ENCODE measurements at regions not wholly inside any gene's neighbourhood (a gene's known extent, or its start where the extent isn't known, plus 50 kb on each side); places are given as distances from the start of the nearest gene placed in this dataset.

DNA sequence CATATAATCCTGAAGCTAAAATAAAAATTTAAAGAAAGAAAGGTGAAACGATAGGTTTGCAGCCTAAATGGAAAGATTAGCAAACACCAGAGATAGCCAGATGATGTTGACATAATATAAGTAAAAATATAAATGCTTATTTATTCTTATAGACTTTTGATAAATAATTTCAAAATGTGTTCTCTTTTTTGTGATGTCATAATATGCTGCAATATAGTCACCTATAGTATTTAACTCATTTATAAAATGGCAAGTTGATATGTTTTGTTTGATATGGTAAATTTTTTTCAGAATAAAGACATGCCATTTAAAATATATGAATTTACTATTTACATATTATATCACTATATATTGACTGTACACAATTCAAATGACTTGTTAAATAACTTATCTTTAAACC is 813.4 kb downstream of the LRFN5 start:
- TF ChIP-seq EP300 (IDR thresholded peaks at IDR 0.05): no peak
- no peak for TF ChIP-seq POLR2A (IDR thresholded peaks at IDR 0.05; ENCODE audit: low read length)
- no peak for TF ChIP-seq NFE2L2 (conservative IDR thresholded peaks at IDR 0.05; ENCODE audit: low read length)
- TF ChIP-seq, protein P1, sequence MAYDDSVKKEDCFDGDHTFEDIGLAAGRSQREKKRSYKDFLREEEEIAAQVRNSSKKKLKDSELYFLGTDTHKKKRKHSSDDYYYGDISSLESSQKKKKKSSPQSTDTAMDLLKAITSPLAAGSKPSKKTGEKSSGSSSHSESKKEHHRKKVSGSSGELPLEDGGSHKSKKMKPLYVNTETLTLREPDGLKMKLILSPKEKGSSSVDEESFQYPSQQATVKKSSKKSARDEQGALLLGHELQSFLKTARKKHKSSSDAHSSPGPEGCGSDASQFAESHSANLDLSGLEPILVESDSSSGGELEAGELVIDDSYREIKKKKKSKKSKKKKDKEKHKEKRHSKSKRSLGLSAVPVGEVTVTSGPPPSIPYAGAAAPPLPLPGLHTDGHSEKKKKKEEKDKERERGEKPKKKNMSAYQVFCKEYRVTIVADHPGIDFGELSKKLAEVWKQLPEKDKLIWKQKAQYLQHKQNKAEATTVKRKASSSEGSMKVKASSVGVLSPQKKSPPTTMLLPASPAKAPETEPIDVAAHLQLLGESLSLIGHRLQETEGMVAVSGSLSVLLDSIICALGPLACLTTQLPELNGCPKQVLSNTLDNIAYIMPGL (CRISPR knock-in tag; IDR thresholded peaks at IDR 0.05; ENCODE audit: borderline replicate concordance): no peak
- no peak for TF ChIP-seq KDM1A (IDR thresholded peaks at IDR 0.05; ENCODE audit: low read depth)
- TF ChIP-seq RAD21 (conservative IDR thresholded peaks at IDR 0.05 in 1 of 2, IDR thresholded peaks at IDR 0.05 in 1 of 2): no peak
- TF ChIP-seq, protein P2, sequence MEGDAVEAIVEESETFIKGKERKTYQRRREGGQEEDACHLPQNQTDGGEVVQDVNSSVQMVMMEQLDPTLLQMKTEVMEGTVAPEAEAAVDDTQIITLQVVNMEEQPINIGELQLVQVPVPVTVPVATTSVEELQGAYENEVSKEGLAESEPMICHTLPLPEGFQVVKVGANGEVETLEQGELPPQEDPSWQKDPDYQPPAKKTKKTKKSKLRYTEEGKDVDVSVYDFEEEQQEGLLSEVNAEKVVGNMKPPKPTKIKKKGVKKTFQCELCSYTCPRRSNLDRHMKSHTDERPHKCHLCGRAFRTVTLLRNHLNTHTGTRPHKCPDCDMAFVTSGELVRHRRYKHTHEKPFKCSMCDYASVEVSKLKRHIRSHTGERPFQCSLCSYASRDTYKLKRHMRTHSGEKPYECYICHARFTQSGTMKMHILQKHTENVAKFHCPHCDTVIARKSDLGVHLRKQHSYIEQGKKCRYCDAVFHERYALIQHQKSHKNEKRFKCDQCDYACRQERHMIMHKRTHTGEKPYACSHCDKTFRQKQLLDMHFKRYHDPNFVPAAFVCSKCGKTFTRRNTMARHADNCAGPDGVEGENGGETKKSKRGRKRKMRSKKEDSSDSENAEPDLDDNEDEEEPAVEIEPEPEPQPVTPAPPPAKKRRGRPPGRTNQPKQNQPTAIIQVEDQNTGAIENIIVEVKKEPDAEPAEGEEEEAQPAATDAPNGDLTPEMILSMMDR (IDR thresholded peaks at IDR 0.05): no peak
- TF ChIP-seq HOXA7 (CRISPR knock-in tag; IDR thresholded peaks at IDR 0.05): no peak
- no peak for TF ChIP-seq ESRRA (IDR thresholded peaks at IDR 0.05; ENCODE audit: borderline replicate concordance, low read length)
- TF ChIP-seq SREBF2 (IDR thresholded peaks at IDR 0.05): no peak
- no peak for TF ChIP-seq BHLHE40 (IDR thresholded peaks at IDR 0.05; ENCODE audit: low read depth, low read length)
- TF ChIP-seq, protein P3, sequence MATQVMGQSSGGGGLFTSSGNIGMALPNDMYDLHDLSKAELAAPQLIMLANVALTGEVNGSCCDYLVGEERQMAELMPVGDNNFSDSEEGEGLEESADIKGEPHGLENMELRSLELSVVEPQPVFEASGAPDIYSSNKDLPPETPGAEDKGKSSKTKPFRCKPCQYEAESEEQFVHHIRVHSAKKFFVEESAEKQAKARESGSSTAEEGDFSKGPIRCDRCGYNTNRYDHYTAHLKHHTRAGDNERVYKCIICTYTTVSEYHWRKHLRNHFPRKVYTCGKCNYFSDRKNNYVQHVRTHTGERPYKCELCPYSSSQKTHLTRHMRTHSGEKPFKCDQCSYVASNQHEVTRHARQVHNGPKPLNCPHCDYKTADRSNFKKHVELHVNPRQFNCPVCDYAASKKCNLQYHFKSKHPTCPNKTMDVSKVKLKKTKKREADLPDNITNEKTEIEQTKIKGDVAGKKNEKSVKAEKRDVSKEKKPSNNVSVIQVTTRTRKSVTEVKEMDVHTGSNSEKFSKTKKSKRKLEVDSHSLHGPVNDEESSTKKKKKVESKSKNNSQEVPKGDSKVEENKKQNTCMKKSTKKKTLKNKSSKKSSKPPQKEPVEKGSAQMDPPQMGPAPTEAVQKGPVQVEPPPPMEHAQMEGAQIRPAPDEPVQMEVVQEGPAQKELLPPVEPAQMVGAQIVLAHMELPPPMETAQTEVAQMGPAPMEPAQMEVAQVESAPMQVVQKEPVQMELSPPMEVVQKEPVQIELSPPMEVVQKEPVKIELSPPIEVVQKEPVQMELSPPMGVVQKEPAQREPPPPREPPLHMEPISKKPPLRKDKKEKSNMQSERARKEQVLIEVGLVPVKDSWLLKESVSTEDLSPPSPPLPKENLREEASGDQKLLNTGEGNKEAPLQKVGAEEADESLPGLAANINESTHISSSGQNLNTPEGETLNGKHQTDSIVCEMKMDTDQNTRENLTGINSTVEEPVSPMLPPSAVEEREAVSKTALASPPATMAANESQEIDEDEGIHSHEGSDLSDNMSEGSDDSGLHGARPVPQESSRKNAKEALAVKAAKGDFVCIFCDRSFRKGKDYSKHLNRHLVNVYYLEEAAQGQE (IDR thresholded peaks at IDR 0.05): no peak
- no peak for TF ChIP-seq USF2 (IDR thresholded peaks at IDR 0.05)
- TF ChIP-seq ZSCAN20 (CRISPR knock-in tag; IDR thresholded peaks at IDR 0.05): no peak
